B cell (primary cell): ENCODE measurements at regions not wholly inside any gene's neighbourhood (a gene's known extent, or its start where the extent isn't known, plus 50 kb on each side); places are given as distances from the start of the nearest gene placed in this dataset.

Experiments used
- CTCF ChIP-seq: fragments of 200-600 bp; IDR thresholded peaks from one replicate; pipeline ENCODE4 v1.8.0; 2022; ENCODE audit warnings: antibody characterized with exemption, mild to moderate bottlenecking
- EZH2 ChIP-seq: IDR thresholded peaks from 2 replicates; pipeline ENCODE4 v1.6.1; 2012; ENCODE audit warnings: borderline replicate concordance, low read depth, mild to moderate bottlenecking, moderate library complexity, low read length; ENCODE audit not compliant: insufficient read depth, poor library complexity, severe bottlenecking

DNA sequence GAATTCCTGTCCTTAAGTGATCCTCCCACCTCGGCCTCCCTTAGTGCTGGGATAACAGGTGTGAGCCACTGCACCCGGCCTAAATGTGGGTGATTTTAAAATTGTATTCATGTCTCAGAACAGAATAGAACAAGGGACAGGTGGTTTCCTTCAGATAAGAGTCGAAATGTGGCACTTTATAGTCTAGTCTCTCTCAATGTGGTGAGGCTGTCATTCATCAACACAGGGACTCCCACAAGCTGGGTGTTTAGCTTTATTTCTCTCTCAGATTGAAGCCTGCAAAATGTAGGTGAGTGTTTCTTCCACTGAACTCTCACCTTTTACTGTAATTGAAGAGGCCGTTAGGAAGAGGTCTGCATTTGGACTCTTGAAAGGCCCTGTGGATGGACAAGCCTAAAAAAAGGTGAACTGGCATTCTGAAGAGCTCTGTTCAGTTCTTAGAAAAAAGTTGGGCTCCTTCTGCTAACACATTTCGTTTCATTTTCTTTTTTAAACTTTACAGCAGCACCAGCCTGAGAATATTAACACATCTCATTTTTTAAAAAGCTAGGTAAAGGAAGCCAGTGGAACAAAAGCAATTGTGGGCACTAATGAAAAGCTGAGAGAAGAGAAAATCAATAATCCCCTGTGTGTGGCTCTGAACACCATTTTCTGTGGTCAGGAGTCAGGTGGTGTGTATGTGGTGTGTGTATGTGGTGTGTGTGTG is 126.2 kb upstream of the SLC28A3 start:
- TF ChIP-seq CTCF (no peak), EZH2 (no peak)
